Panc1 (cell line): ENCODE measurements at regions not wholly inside any gene's neighbourhood (a gene's known extent, or its start where the extent isn't known, plus 50 kb on each side); places are given as distances from the start of the nearest gene placed in this dataset.

Experiments used
- ATAC-seq: fragments of 200-7000 bp; cut with Tn5 transposase; 2 replicates; pipeline ENCODE4 v1.9.1; 2020; ENCODE audit warnings: mild to moderate bottlenecking, moderate library complexity
- BruUV-seq: library from RNA; stranded (reverse); fragments of 400-500 nt; replicated peaks from 2 replicates; lab custom pipeline; 2021; lab: Mats Ljungman, UMichigan
- CTCF ChIA-PET: fragments of 300-600 bp; sonication (Branson Sonifier 250); formaldehyde crosslinking; loops from one replicate; lab custom pipeline; 2022; ENCODE audit warnings: antibody characterized with exemption; lab: Charles Lee
- POLR2A ChIA-PET: fragments of 300-600 bp; sonication (Branson Sonifier 250); formaldehyde crosslinking; loops from one replicate; lab custom pipeline; 2022; ENCODE audit warnings: antibody characterized with exemption; lab: Charles Lee
- DNase-seq: peaks from one replicate; pipeline ENCODE4 v3.0.0-alpha.2; 2010; ENCODE audit warnings: low read depth, low spot score
- H3K27ac ChIP-seq: 2 replicates; pipeline ENCODE4 v1.5.1; 2011; ENCODE audit warnings: mild to moderate bottlenecking, low read length, inconsistent platforms
- H3K27me3 ChIP-seq: fragments of 200-500 bp; sonication (Bioruptor generic); 2 replicates; pipeline ENCODE4 v1.6.0; 2014; ENCODE audit warnings: low read length, inconsistent platforms; ENCODE audit not compliant: control insufficient read depth, insufficient read depth
- H3K36me3 ChIP-seq: fragments of 200-500 bp; sonication (Bioruptor generic); 2 replicates; pipeline ENCODE4 v1.5.1; 2014; ENCODE audit warnings: inconsistent platforms, mild to moderate bottlenecking, low read length, moderate library complexity; ENCODE audit not compliant: control insufficient read depth, insufficient read depth
- H3K4me1 ChIP-seq: 2 replicates; pipeline ENCODE4 v1.5.1; 2011; ENCODE audit warnings: inconsistent platforms, mild to moderate bottlenecking, low read length, moderate library complexity; ENCODE audit not compliant: control insufficient read depth, insufficient read depth
- H3K4me3 ChIP-seq, 2 experiments: 2 replicates each; pipeline ENCODE4 v1.5.1; 2011 to 2012; ENCODE audit warnings: low read depth in 2 of 2, low read length in 2 of 2, mild to moderate bottlenecking in 2 of 2, inconsistent platforms in 1 of 2, moderate library complexity in 1 of 2
- H3K9me3 ChIP-seq: fragments of 200-500 bp; sonication (Bioruptor generic); 2 replicates; pipeline ENCODE4 v1.5.1; 2014; ENCODE audit warnings: low read depth, mild to moderate bottlenecking, inconsistent platforms, low read length, moderate library complexity; ENCODE audit not compliant: control insufficient read depth, insufficient read depth
- CTCF ChIP-seq: fragments of 450-650 bp; IDR thresholded peaks from 2 replicates; pipeline ENCODE4 v1.5.1; 2017; ENCODE audit warnings: mild to moderate bottlenecking
- POLR2AphosphoS5 ChIP-seq: IDR thresholded peaks from 2 replicates; pipeline ENCODE4 v1.6.1; 2012; ENCODE audit warnings: mild to moderate bottlenecking, low read depth, low read length, moderate library complexity
- REST ChIP-seq, 2 experiments: IDR thresholded peaks; 2 replicates each; pipeline ENCODE4 v1.6.1; 2011 to 2012; ENCODE audit warnings: low read depth in 2 of 2, control low read depth in 1 of 2, low read length in 1 of 2, mild to moderate bottlenecking in 1 of 2, moderate library complexity in 1 of 2; ENCODE audit not compliant: insufficient read depth in 1 of 2
- SIN3A ChIP-seq: IDR thresholded peaks from 2 replicates; pipeline ENCODE4 v1.6.1; 2012; ENCODE audit warnings: low read depth, mild to moderate bottlenecking, low read length, moderate library complexity, borderline replicate concordance; ENCODE audit not compliant: insufficient read depth
- TCF7L2 ChIP-seq: IDR thresholded peaks from 2 replicates; pipeline ENCODE4 v1.6.1; 2011; ENCODE audit warnings: mild to moderate bottlenecking, low read depth, low read length, inconsistent platforms
- in situ Hi-C: cut with HindIII; loops from 2 replicates; pipeline ENCODE4 v1.10.0; 2016; ENCODE audit warnings: low sequenced_read_pairs, low pct_unique_long_range_greater_than_20kb
- intact Hi-C: fragments of 100-400 bp; cut with micrococcal nuclease; formaldehyde crosslinking; loops from one replicate; pipeline ENCODE4 v1.10.0; 2022; ENCODE audit not compliant: unreplicated experiment

GRCh38 chr9:20191228-20191840, 402.5 kb upstream of the SLC24A2 start:
- H3K9me3 ChIP-seq = no peaks in the 10 kb centered on the region
- intact Hi-C loops = no loop called here
- H3K4me1 ChIP-seq = no peaks in the 10 kb centered on the region
- H3K36me3 ChIP-seq = no peaks in the 10 kb centered on the region
- ChIA-PET POLR2A (no interaction called here), CTCF (no interaction called here)
- H3K4me3 ChIP-seq = no peak overlapping the region
- no peaks in the 10 kb centered on the region for H3K27me3 ChIP-seq
- BruUV-seq = no TSS peak
- in situ Hi-C loops = no loop called here
- no peak for ATAC-seq
- H3K27ac ChIP-seq = no peak overlapping the region
- no peak for TF ChIP-seq CTCF
- no peak for TF ChIP-seq TCF7L2
- no peak for TF ChIP-seq SIN3A
- no peak for TF ChIP-seq POLR2AphosphoS5
- TF ChIP-seq REST (IDR thresholded peaks at IDR 0.05; ENCODE audit: insufficient read depth in 1 of 2, low read depth in 2 of 2, low read length in 1 of 2) = no peak
- DNase-seq = no peak

DNA sequence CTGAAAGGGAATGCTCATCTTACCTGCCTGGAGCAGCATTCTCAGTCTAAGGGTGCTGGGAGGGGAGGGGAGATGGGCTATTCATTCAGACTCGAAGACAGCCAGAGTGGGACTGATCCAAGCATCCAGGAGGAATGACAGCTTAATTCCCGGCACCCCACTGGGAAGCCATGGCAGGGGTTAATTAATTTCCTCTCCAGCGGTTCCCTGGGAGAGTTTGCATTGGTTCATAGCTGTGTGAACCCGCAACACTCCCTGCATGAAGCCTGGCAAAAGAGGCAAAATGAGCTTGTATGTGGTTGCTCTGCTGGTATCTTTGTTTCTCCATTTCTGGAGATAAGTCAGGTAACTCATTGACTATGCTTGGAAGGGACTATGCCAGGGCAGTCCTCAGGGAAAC, 401.0 kb upstream of the SLC24A2 start:
- in situ Hi-C loops = no loop called here

More for the DNA sequence above, 401.0 kb upstream of the SLC24A2 start:
- ChIA-PET POLR2A (no interaction called here), CTCF (no interaction called here)
- intact Hi-C loops = no loop called here
- Histone ChIP-seq H3K4me1 (no peaks in the 10 kb centered on the region), H3K36me3 (no peaks in the 10 kb centered on the region), H3K27ac (no peak overlapping the region), H3K9me3 (no peaks in the 10 kb centered on the region), H3K27me3 (no peaks in the 10 kb centered on the region), H3K4me3 (no peak overlapping the region)
- DNase-seq (no peak), ATAC-seq (no peak)
- BruUV-seq = no TSS peak
- TF ChIP-seq REST (IDR thresholded peaks at IDR 0.05; ENCODE audit: insufficient read depth in 1 of 2, low read depth in 2 of 2, low read length in 1 of 2) (no peak), SIN3A (no peak), TCF7L2 (no peak), POLR2AphosphoS5 (no peak), CTCF (no peak)
